Mucosa of descending colon (tissue), 3 donors: ENCODE measurements at regions not wholly inside any gene's neighbourhood (a gene's known extent, or its start where the extent isn't known, plus 50 kb on each side); places are given as distances from the start of the nearest gene placed in this dataset.

Source experiments
- ATAC-seq: fragments of 200-7000 bp; cut with Tn5 transposase; one replicate; pipeline ENCODE4 v1.9.1; 2020; ENCODE audit warnings: mild to moderate bottlenecking, moderate library complexity
- DNase-seq, 3 donors: peaks; one replicate each; pipeline ENCODE4 v3.0.0-alpha.2; 2020
- H3K36me3 ChIP-seq: fragments of 200-600 bp; one replicate; pipeline ENCODE4 v1.8.0; 2021; ENCODE audit warnings: low read depth, mild to moderate bottlenecking
- H3K4me1 ChIP-seq: fragments of 200-600 bp; one replicate; pipeline ENCODE4 v1.8.0; 2021; ENCODE audit warnings: low read depth, mild to moderate bottlenecking
- H3K4me3 ChIP-seq: fragments of 200-600 bp; one replicate; pipeline ENCODE4 v1.8.0; 2021; ENCODE audit warnings: mild to moderate bottlenecking
- H3K9me3 ChIP-seq: fragments of 200-600 bp; one replicate; pipeline ENCODE4 v1.8.0; 2021; ENCODE audit warnings: mild to moderate bottlenecking
- intact Hi-C, 2 donors: fragments of 100-400 bp; cut with DNase I in 1 of 2; cut with micrococcal nuclease in 1 of 2; formaldehyde crosslinking; loops; one replicate each; pipeline versions ENCODE4 v1.11.0 to v1.11.1; 2022; cut with DNase I, micrococcal nuclease
- TF ChIP-seq, protein P1 (sequence below): fragments of 200-600 bp; IDR thresholded peaks from one replicate; pipeline ENCODE4 v1.8.0; 2022; ENCODE audit warnings: antibody characterized with exemption, mild to moderate bottlenecking
- donor health status: DM: no; HTN: no; CAD: no; lungs with moderate emphysema.
- donor health status: DM: no; HTN: no; CAD: no.
- donor health status: DM: no; HTN: yes; CAD: no.

DNA sequence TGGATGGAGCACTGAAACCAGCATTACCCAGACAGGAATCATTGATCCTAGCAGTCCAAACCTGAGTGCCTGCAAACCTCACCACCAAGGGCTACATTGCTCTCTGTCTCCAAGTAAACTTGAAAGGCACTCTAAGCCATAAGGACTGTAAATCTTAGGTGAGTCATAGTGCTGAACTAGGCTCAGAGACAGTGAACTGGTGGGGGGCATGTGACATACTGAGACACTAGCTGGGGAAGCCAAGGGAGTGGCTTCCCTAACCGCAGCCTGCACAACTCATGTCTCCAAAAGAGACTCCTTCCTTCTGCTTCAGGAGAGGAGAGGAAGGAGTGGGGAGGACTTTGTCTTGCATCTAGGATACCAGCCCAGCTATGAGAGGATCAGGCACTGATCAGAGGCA, 235.5 kb upstream of the ACTRT1 start:
- Histone ChIP-seq H3K4me3 (no peak overlapping the region), H3K36me3 (no peaks in the 10 kb centered on the region), H3K9me3 (peaks cover 7% of the 10 kb centered on the region), H3K4me1 (no peaks in the 10 kb centered on the region)
- ATAC-seq (no peak), DNase-seq (no peak)
- intact Hi-C loops, result no loop called here
- TF ChIP-seq, protein P1, sequence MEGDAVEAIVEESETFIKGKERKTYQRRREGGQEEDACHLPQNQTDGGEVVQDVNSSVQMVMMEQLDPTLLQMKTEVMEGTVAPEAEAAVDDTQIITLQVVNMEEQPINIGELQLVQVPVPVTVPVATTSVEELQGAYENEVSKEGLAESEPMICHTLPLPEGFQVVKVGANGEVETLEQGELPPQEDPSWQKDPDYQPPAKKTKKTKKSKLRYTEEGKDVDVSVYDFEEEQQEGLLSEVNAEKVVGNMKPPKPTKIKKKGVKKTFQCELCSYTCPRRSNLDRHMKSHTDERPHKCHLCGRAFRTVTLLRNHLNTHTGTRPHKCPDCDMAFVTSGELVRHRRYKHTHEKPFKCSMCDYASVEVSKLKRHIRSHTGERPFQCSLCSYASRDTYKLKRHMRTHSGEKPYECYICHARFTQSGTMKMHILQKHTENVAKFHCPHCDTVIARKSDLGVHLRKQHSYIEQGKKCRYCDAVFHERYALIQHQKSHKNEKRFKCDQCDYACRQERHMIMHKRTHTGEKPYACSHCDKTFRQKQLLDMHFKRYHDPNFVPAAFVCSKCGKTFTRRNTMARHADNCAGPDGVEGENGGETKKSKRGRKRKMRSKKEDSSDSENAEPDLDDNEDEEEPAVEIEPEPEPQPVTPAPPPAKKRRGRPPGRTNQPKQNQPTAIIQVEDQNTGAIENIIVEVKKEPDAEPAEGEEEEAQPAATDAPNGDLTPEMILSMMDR, result no peak

DNA sequence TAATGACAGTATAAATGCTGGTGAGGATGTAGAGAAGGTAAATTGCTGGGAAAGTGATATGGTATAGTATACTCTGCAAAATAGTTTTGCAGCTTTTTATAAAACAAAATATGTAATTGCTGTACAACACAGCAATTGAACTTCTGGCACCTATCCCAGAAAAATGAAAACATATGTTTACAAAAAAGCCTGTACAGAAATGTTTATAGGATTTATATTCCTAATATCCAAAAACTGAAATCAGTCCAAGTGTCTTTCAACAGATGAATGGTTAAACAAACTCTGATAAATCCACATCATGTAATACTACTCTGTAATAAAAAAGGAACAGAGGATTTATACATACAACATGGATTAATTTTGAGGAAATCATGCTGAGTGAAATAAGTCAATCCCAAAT, 198.4 kb upstream of the ACTRT1 start:
- no peak for ATAC-seq
- no peak overlapping the region for H3K4me3 ChIP-seq
- intact Hi-C loops, result no loop called here
- no peaks in the 10 kb centered on the region for H3K4me1 ChIP-seq
- no peaks in the 10 kb centered on the region for H3K9me3 ChIP-seq
- TF ChIP-seq, protein P1, result no peak
- H3K36me3 ChIP-seq, result no peaks in the 10 kb centered on the region
- DNase-seq, result no peak

DNA sequence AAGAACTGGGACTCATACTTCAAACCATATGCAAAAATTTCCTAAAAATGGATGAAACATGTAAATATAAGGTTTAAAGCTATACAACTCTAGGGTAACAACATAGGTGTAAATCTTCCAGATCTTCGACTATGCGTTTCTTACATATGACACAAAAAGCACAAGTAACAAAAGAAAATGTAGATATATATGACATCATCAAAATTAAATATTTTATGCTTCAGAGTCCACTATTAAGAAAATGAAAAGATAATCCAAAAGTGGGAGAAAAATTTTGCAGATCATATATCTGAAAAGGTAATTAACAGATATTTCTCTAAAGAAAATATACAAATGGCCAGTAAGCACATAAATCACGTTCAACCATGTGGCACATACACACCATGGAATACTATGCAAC, 164.2 kb upstream of the ACTRT1 start:
- TF ChIP-seq, protein P1, result no peak
- Histone ChIP-seq H3K4me3 (no peak overlapping the region), H3K4me1 (no peaks in the 10 kb centered on the region), H3K36me3 (no peaks in the 10 kb centered on the region), H3K9me3 (peaks cover 2% of the 10 kb centered on the region)
- DNase-seq (no peak), ATAC-seq (no peak)
- intact Hi-C loops, result no loop called here

DNA sequence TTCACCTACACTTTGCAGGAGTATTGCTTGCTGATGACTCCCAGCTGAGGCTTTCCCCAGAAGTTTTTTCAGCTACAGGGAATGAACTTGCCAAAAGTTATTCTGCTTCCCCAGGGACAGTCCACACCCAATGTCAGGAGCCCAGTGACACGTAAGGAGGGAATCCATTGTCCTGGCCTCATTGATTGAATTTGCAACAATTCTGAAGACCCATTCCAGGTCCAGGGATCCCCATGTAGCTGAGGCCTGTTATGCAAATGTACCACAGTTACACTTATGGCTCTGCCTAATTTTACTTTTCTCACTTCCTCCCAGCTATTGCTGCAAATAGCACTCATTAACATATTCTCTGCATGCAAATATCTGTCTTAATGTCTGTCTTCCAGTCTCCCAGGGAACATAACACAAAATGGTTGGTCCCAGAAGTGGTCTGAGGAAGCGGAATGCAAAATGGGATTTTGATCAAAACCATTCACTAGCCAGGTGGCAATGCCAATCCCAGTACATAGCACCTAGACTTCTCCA, 113.7 kb upstream of the ACTRT1 start:
- no peaks in the 10 kb centered on the region for H3K4me1 ChIP-seq
- no peaks in the 10 kb centered on the region for H3K36me3 ChIP-seq
- no peaks in the 10 kb centered on the region for H3K9me3 ChIP-seq
- intact Hi-C loops, result no loop called here
- ATAC-seq, result no peak
- DNase-seq, result no peak
- TF ChIP-seq, protein P1, result no peak
- H3K4me3 ChIP-seq, result no peak overlapping the region

DNA sequence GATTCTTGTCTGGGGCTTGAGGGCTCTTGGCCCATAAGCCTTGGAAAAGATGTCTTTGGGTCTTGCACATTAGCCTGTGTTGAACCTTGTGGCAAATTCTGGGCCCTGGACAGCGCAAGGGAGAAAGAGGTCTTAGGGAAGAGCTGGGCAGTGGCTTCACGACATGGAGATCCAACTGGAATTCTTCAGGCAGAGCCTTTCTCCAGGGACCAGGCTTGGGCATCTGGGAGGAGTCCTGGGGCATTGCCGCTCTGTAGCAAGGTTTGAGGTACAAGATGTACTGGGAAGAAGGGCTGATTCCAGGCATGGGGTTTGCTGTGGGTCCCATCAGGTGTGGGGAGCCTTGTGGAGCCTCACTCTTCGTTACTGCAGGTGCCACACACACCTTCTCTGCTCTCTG, 104.0 kb upstream of the ACTRT1 start:
- no peaks in the 10 kb centered on the region for H3K4me1 ChIP-seq
- no peak overlapping the region for H3K4me3 ChIP-seq
- H3K36me3 ChIP-seq, result no peaks in the 10 kb centered on the region
- intact Hi-C loops, result no loop called here
- TF ChIP-seq, protein P1, result no peak
- H3K9me3 ChIP-seq, result peaks cover 3% of the 10 kb centered on the region
- no peak for ATAC-seq
- no peak for DNase-seq

DNA sequence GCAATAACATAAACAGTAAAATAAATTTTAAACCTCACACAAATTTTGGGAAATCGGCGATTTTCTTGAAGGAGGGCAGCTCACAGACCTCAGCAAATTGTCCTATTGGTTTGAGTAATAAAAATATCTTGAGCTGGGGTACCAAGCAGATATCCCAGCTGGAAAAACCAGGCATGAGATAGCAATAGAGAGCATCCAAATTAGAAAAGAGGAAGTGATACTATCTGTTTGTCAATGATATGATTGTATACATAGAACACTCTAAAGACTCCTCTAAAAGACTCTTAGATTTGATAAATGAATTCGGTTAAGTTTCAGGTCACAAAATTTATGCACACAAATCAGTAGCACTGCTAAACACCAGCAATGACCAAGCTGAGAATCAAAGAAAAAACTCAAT, 90.5 kb upstream of the ACTRT1 start:
- Histone ChIP-seq H3K4me1 (no peaks in the 10 kb centered on the region), H3K9me3 (no peaks in the 10 kb centered on the region), H3K36me3 (no peaks in the 10 kb centered on the region), H3K4me3 (no peak overlapping the region)
- intact Hi-C loops, result no loop called here
- no peak for ATAC-seq
- TF ChIP-seq, protein P1, result no peak
- DNase-seq, result no peak
